CD4-positive, CD25-positive, alpha-beta regulatory T cell (primary cell): ENCODE measurements at regions not wholly inside any gene's neighbourhood (a gene's known extent, or its start where the extent isn't known, plus 50 kb on each side); places are given as distances from the start of the nearest gene placed in this dataset.

ENCODE experiments used
- ATAC-seq, 2 donors: fragments of 150-1000 bp; cut with Tn5 transposase; one replicate each; pipeline ENCODE4 v1.10.0; 2021; ENCODE audit warnings: low read depth in 2 of 2, moderate number of reproducible peaks in 2 of 2, moderate library complexity in 1 of 2
- DNase-seq, 3 donors: peaks; one replicate each; pipeline versions ENCODE4 v3.0.0 to v3.0.0-alpha.2; 2012 to 2022; ENCODE audit warnings: mixed read lengths in 1 of 3
- H3K27ac ChIP-seq: one replicate; pipeline ENCODE4 v1.7.0; 2013; ENCODE audit warnings: mild to moderate bottlenecking, low read length; ENCODE audit not compliant: insufficient read depth, poor library complexity, severe bottlenecking
- H3K27me3 ChIP-seq: one replicate; pipeline ENCODE4 v1.7.0; 2013; ENCODE audit warnings: low read length; ENCODE audit not compliant: control insufficient read depth, insufficient read depth
- H3K36me3 ChIP-seq: one replicate; pipeline ENCODE4 v1.7.0; 2013; ENCODE audit warnings: mild to moderate bottlenecking, low read length, moderate library complexity; ENCODE audit not compliant: control insufficient read depth, insufficient read depth
- H3K4me1 ChIP-seq: 2 replicates; pipeline ENCODE4 v1.7.0; 2013; ENCODE audit warnings: mild to moderate bottlenecking, low read length; ENCODE audit not compliant: insufficient read depth, control insufficient read depth, poor library complexity, severe bottlenecking
- H3K4me3 ChIP-seq: one replicate; pipeline ENCODE4 v1.7.0; 2013; ENCODE audit warnings: low read depth, mild to moderate bottlenecking, low read length, moderate library complexity
- H3K9me3 ChIP-seq, 2 experiments: 1 replicate in 1 of 2; 2 replicates in 1 of 2; pipeline ENCODE4 v1.7.0; 2013; ENCODE audit warnings: low read length in 2 of 2, mild to moderate bottlenecking in 1 of 2, moderate library complexity in 1 of 2; ENCODE audit not compliant: control insufficient read depth in 2 of 2
- H3K27ac Mint-ChIP-seq, 3 donors: one replicate each; pipeline ENCODE4 v1.8.0; 2020 to 2022; ENCODE audit warnings: mild to moderate bottlenecking in 3 of 3, mixed read lengths in 3 of 3, moderate library complexity in 2 of 3
- H3K27me3 Mint-ChIP-seq: one replicate; pipeline ENCODE4 v1.8.0; 2022; ENCODE audit warnings: mild to moderate bottlenecking, mixed read lengths
- H3K36me3 Mint-ChIP-seq: one replicate; pipeline ENCODE4 v1.8.0; 2020; ENCODE audit warnings: mixed read lengths
- H3K4me1 Mint-ChIP-seq, 4 donors: one replicate each; pipeline ENCODE4 v1.8.0; 2020 to 2022; ENCODE audit warnings: mixed read lengths in 4 of 4, mild to moderate bottlenecking in 1 of 4
- H3K4me3 Mint-ChIP-seq, 4 donors: one replicate each; pipeline ENCODE4 v1.8.0; 2020 to 2022; ENCODE audit warnings: mild to moderate bottlenecking in 4 of 4, mixed read lengths in 4 of 4, moderate library complexity in 3 of 4
- H3K9me3 Mint-ChIP-seq, 7 donors: one replicate each; pipeline ENCODE4 v1.8.0; 2020 to 2022; ENCODE audit warnings: mixed read lengths in 7 of 7, mild to moderate bottlenecking in 3 of 7, moderate library complexity in 2 of 7

DNA sequence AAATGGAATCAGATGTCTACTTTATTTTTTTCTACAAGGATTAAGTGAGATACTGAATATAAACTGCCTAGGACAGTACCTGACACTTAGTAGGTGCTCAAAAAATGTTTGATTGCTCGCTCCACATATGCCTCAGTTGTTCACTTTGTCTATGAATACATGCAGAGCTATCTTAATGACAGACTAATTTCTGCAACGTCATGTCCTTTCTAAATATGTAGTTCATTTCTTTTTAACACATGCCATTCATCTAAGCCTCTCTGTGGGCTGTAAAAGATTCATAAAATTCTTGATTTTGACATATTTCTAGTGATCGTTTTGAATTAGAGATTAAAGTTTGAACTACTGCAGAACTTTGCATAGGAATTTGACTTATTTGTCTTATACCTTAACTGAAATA lies 176.3 kb upstream of the STXBP6 start:
- Histone ChIP-seq H3K4me3 (no peak overlapping the region), H3K36me3 (no peaks in the 10 kb centered on the region), H3K27ac (no peak overlapping the region), H3K27me3 (no peaks in the 10 kb centered on the region), H3K4me1 (no peaks in the 10 kb centered on the region), H3K9me3 (no peaks in the 10 kb centered on the region)
- DNase-seq (no peak), ATAC-seq (no peak)
- H3K27ac Mint-ChIP-seq = no peak overlapping the region
- peaks cover 4% of the 10 kb centered on the region for H3K27me3 Mint-ChIP-seq
- peaks cover 0 to 10% (median 2%) of the 10 kb centered on the region in 7 donors for H3K9me3 Mint-ChIP-seq
- no peak overlapping the region for H3K4me3 Mint-ChIP-seq
- no peaks in the 10 kb centered on the region for H3K36me3 Mint-ChIP-seq
- no peaks in the 10 kb centered on the region for H3K4me1 Mint-ChIP-seq

DNA sequence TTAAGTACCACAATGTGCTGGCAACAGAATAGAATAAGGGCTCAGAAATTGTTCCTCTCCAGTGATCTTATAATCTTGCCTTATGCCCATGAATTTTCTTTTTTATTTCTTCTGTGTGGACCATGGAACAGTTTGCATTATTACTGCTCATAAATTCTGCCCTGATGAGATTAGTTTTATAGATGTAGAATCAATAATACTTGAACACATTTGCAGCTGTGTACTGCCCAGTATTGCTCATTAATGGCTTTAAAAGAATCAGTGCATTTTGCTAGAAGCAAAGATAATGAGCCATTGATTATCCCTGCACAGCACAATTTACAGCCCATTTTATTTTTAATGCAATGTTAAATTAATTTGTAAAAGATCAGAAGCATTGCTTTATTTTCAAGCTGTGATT lies 172.3 kb upstream of the STXBP6 start:
- Mint-ChIP-seq H3K4me3 (no peak overlapping the region), H3K36me3 (no peaks in the 10 kb centered on the region), H3K27ac (no peak overlapping the region), H3K4me1 (no peaks in the 10 kb centered on the region), H3K27me3 (no peaks in the 10 kb centered on the region), H3K9me3 (peaks cover 0 to 4% (median 0%) of the 10 kb centered on the region in 7 donors)
- no peaks in the 10 kb centered on the region for H3K4me1 ChIP-seq
- H3K36me3 ChIP-seq = no peaks in the 10 kb centered on the region
- no peak overlapping the region for H3K27ac ChIP-seq
- no peak overlapping the region for H3K4me3 ChIP-seq
- ATAC-seq = no peak
- no peaks in the 10 kb centered on the region for H3K9me3 ChIP-seq
- no peaks in the 10 kb centered on the region for H3K27me3 ChIP-seq
- DNase-seq = no peak

DNA sequence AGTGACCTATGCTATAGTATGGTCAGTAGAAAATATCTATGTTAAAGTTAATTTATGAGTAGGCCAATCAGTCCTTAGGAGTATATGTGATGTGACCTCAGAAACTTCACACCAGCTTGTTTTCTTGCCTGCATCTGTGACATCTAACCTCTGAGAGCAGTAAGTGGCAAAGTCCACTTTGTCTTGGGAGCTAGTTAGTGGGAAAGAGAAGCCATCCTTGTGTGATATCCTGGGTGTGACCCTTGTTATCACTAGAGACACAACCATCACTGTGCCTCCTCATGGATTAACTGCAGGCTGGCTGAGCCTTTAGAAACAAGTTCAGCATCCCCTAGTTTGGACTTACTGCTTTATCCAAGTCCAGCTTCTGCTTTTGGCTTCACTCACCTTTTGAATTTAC lies 170.6 kb upstream of the STXBP6 start:
- no peak overlapping the region for H3K27ac ChIP-seq
- no peaks in the 10 kb centered on the region for H3K27me3 ChIP-seq
- no peaks in the 10 kb centered on the region for H3K36me3 ChIP-seq
- no peaks in the 10 kb centered on the region for H3K9me3 ChIP-seq
- peaks cover 0 to 4% (median 1%) of the 10 kb centered on the region in 7 donors for H3K9me3 Mint-ChIP-seq
- H3K4me1 Mint-ChIP-seq = no peaks in the 10 kb centered on the region
- ATAC-seq (no peak), DNase-seq (no peak)
- H3K4me3 Mint-ChIP-seq = no peak overlapping the region
- no peak overlapping the region for H3K27ac Mint-ChIP-seq
- no peaks in the 10 kb centered on the region for H3K36me3 Mint-ChIP-seq
- no peaks in the 10 kb centered on the region for H3K4me1 ChIP-seq
- H3K27me3 Mint-ChIP-seq = no peaks in the 10 kb centered on the region
- H3K4me3 ChIP-seq = no peak overlapping the region

- no peak for DNase-seq
- Histone ChIP-seq H3K27me3 (no peaks in the 10 kb centered on the region), H3K36me3 (no peaks in the 10 kb centered on the region), H3K27ac (no peak overlapping the region), H3K4me1 (no peaks in the 10 kb centered on the region), H3K4me3 (no peak overlapping the region), H3K9me3 (no peaks in the 10 kb centered on the region)
- H3K9me3 Mint-ChIP-seq = peaks cover 0 to 4% (median 0%) of the 10 kb centered on the region in 7 donors
- H3K27me3 Mint-ChIP-seq = no peaks in the 10 kb centered on the region
- no peak for ATAC-seq
- no peak overlapping the region for H3K4me3 Mint-ChIP-seq
- no peaks in the 10 kb centered on the region for H3K36me3 Mint-ChIP-seq
- H3K4me1 Mint-ChIP-seq = no peaks in the 10 kb centered on the region
- H3K27ac Mint-ChIP-seq = no peak overlapping the region
Measured at GRCh38 chr14:25215607-25216006, 165.7 kb upstream of the STXBP6 start.

- no peak for DNase-seq
- no peaks in the 10 kb centered on the region for H3K36me3 Mint-ChIP-seq
- Histone ChIP-seq H3K4me1 (no peaks in the 10 kb centered on the region), H3K36me3 (no peaks in the 10 kb centered on the region), H3K27ac (no peak overlapping the region), H3K4me3 (no peak overlapping the region), H3K9me3 (peaks cover 0 to 2% of the 10 kb centered on the region in 2 experiments), H3K27me3 (no peaks in the 10 kb centered on the region)
- no peaks in the 10 kb centered on the region for H3K4me1 Mint-ChIP-seq
- no peak overlapping the region for H3K4me3 Mint-ChIP-seq
- ATAC-seq = no peak
- H3K9me3 Mint-ChIP-seq = peaks cover 0 to 22% (median 8%) of the 10 kb centered on the region in 7 donors
- no peaks in the 10 kb centered on the region for H3K27me3 Mint-ChIP-seq
- H3K27ac Mint-ChIP-seq = no peak overlapping the region
Measured at GRCh38 chr14:25197885-25198284, 147.9 kb upstream of the STXBP6 start.

GRCh38 chr14:25180221-25180620 lies 130.3 kb upstream of the STXBP6 start:
- no peaks in the 10 kb centered on the region for H3K36me3 ChIP-seq
- H3K27ac ChIP-seq = no peak overlapping the region
- Mint-ChIP-seq H3K4me1 (no peaks in the 10 kb centered on the region), H3K36me3 (no peaks in the 10 kb centered on the region), H3K27me3 (no peaks in the 10 kb centered on the region), H3K27ac (no peak overlapping the region), H3K9me3 (peaks cover 2 to 14% (median 6%) of the 10 kb centered on the region in 7 donors), H3K4me3 (no peak overlapping the region)
- ATAC-seq = no peak
- no peaks in the 10 kb centered on the region for H3K4me1 ChIP-seq
- no peak for DNase-seq
- no peaks in the 10 kb centered on the region for H3K27me3 ChIP-seq
- no peaks in the 10 kb centered on the region for H3K9me3 ChIP-seq
- H3K4me3 ChIP-seq = no peak overlapping the region

GRCh38 chr14:25178255-25178654 lies 128.3 kb upstream of the STXBP6 start:
- Mint-ChIP-seq H3K9me3 (peaks cover 0 to 8% (median 5%) of the 10 kb centered on the region in 7 donors), H3K4me3 (no peak overlapping the region), H3K27me3 (no peaks in the 10 kb centered on the region), H3K27ac (no peak overlapping the region), H3K4me1 (peaks cover 0 to 5% (median 0%) of the 10 kb centered on the region in 4 donors), H3K36me3 (no peaks in the 10 kb centered on the region)
- no peak overlapping the region for H3K4me3 ChIP-seq
- H3K36me3 ChIP-seq = no peaks in the 10 kb centered on the region
- ATAC-seq = no peak
- DNase-seq = no peak
- no peak overlapping the region for H3K27ac ChIP-seq
- H3K27me3 ChIP-seq = no peaks in the 10 kb centered on the region
- H3K4me1 ChIP-seq = no peaks in the 10 kb centered on the region
- H3K9me3 ChIP-seq = no peaks in the 10 kb centered on the region

DNA sequence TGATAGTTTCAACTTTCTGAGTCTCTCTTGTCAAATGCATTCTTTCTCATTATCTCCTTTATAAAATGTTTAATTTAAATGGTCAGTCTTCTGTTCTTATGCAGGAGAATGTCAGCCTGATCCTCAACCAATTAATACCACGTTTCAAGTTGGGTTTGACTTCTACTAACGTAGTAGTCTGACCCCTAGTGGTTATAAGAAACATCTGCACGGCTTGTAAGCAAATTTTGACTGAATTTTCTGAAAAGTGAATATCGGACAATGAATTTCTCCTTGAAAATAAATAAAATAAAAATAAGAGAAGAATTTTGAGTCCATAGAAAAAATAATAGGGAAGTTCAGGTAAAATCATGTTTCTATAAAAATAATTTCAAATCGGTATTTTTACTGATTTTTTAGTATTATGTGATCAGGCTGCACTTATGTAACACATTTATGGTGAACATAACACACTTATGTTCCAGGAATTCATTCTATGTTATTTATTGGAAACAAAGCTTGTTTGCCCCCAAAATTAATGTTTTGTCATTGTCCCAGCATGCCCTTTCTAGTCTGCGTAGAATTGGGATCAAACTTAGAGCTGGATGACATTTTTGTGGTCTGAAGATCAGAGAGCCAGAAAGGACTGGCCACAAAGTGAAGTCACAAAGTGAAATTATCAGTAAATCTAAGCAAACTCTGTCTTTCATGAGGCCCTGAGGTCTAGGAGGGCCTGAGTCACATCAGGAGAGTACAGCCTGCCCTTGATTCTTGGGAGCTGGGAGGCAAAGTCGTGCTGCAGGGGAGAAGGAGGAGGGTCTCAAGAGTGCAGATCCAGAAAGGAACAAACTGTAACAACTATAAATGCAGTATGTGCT lies 101.2 kb upstream of the STXBP6 start:
- Mint-ChIP-seq H3K4me1 (no peaks in the 10 kb centered on the region), H3K27me3 (no peaks in the 10 kb centered on the region), H3K36me3 (no peaks in the 10 kb centered on the region), H3K27ac (no peak overlapping the region), H3K9me3 (no peaks in the 10 kb centered on the region), H3K4me3 (no peak overlapping the region)
- no peak for ATAC-seq
- no peak overlapping the region for H3K27ac ChIP-seq
- no peaks in the 10 kb centered on the region for H3K36me3 ChIP-seq
- H3K27me3 ChIP-seq = no peaks in the 10 kb centered on the region
- DNase-seq = peak in 2 of 3 donors; percentile 0 to 33
- H3K4me3 ChIP-seq = no peak overlapping the region
- no peaks in the 10 kb centered on the region for H3K4me1 ChIP-seq
- H3K9me3 ChIP-seq = no peaks in the 10 kb centered on the region
